NCI-H748 (cell line): ENCODE measurements at regions not wholly inside any gene's neighbourhood (a gene's known extent, or its start where the extent isn't known, plus 50 kb on each side); places are given as distances from the start of the nearest gene placed in this dataset.
A peak's percentile ranks its signal among the peaks of the same experiment; 100 is the strongest.

Experiments
- DNase-seq: peaks from one replicate; lab custom pipeline; 2025; ENCODE audit not compliant: unreplicated experiment; lab: John Stamatoyannopoulos, UW

GRCh38 chr15:70337277-70338186 is 239.8 kb upstream of the TLE3 start:
- no peak for DNase-seq

- no peak for DNase-seq
Observed at GRCh38 chr15:70336425-70337009, 238.8 kb upstream of the TLE3 start.

GRCh38 chr15:70334286-70334685 is 236.6 kb upstream of the TLE3 start:
- DNase-seq: no peak

DNA sequence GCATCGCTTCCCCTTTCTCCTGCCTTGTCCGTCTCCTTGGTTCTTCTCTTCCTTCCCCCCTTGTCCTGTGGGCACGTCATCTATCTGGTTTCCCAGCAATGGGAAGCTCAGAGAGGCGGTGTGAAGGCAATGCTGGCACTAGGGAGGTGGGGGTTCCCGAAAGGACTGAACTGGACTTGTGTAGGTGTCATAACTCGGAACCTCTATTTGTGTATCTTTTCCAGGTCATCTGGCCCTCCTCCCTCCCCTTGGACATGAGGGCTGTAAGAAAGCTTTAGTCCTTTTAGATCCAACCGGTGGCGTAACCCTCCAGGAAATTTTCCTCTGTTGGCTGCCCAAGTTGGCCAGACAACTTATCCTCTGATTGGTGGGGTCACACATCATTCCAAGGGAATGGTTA is 231.5 kb upstream of the TLE3 start:
- no peak for DNase-seq

GRCh38 chr15:70328679-70329115 is 231.0 kb upstream of the TLE3 start:
- no peak for DNase-seq

DNA sequence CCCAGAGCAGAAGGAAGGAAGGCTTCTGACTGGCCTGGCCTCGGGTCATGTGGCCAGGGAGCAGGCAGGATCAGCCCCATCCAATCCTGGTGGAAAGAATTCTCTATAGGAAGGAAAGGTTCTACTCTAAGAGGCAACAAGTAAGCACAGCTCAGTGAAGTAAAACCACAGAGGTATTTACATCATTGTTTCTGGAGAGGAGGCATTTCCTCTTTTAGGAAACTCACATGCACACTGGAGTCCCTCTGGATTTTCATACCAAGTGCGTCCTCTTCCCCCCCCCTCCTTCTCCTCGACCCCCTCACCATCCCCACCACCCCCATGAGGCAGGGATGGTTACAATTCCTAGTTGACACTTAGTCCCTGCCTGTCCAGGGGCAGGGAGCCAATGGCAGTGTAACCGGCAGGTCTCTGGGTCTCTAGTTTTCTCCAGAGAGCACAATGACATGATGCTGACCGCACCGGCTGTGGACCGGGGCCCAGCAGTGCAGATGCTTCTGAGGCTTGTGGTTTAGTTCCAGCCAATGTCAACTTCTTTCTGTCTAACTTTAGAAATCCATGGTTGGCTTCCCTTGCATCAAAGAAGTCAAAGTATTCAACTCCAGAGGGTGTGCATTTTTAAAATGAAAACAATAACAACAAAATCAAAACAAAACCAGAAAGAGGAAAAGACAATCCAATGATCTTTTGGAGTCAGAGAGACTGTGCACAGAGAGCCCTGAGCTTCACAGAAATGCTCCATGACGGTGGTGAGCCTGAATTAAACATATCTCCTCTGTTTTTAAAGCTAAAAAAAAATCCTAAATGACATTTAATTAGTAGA is 230.3 kb upstream of the TLE3 start:
- no peak for DNase-seq

DNA sequence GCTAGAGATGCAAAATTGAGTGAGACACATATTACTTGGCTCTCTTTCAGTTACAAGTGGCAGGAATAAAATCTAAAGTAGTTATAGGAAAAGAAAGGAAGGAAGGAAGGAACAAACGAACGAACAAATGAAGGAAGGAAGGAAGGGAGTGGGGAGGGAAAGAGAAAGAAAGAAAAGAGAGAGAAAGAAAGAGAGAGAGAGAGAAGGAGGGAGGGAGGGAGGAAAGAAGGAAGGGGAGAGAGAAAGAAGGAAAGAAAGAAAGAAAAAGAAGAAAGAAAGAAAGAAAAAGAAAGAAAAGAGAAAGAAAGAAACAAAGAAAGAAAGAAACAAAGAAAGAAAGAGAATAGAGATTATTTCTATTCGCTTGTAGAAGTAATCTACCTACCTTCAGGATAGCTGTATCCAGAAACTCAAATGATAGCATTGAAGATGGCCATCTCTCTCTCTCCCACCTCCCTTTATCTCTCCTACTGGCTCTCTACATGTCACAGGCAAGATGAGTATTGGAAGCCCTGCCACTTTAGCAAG is 229.7 kb upstream of the TLE3 start:
- DNase-seq: no peak

DNA sequence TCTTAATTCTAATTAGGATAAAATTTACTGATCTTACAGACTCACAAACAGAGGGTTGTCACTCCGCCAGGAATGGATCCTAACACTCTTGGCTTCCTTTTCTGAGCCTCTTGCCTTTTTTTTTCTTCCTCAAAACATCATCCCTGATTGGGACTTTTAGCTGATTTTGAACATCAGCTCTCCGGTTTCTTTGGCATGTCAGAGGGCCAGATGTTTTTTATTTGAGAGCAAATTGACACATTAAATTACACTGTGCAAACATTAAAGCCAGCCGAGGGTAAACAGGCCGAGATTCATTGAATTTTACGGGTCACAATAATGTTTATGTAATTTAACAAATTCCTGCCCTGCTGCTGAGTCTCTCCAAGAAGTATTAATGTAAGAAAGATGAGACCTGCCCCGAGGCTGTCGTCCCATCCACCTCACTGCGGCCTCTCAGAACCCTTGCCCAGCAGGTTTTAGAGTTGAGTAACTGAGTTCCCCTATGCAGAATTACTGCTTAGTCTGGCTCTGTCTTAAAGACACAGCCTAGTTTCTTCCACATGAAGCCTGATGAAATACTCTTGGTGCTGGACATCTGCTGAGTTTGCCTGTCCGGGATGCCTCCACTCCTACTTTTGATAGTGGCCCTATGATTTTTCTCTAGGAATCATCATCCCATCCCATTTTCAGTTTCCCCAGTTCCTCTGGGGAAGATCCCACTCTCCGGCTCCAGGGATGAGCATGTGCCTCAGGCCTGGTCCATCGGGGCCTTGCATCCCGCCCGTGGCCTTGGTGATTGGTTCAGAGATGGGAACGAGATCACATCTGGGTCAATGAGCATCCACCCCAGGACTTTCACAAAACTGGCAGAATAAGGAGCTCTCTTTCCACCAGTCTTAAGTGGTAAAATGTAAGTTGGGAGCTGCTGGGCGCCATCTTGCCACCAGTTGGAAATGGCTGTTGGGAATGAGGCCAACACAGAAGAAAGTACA is 226.6 kb upstream of the TLE3 start:
- peak; percentile 75 for DNase-seq

DNA sequence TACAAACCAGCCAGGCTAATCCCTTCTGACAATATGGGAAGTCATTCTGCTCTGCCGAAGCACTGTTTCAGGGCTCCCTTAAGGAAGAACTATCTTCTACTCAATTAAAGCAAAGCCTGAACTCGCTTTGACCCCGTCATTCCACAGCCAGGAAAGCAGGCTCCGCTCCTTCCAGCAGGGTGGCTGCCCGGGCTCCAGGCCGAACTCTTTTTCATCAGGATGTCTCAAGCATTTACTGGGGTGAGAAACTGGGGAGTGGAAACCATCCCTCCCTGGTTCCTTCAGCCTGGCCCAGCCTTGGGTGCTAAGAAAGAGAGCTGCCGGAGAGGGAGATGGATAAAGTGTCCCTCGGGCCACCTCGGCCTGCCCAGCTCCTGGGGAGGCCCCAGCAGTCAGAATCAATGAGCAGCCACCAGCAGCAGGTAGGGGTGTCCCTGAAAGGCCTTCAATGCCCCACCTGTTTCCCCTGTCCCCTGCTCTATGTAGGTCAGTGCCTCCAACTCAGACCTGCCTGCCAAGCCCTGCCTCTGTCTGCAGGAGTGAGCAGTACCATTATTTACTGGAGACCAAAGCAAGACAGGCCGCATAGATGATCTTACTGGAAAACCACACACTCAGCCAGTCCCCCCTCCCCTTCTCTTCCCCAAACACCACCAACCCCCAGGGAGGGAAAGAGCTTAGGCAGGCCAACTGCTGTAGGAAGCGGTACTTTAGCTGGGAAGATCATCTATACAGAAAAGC is 225.6 kb upstream of the TLE3 start:
- peak; percentile 56 for DNase-seq

DNA sequence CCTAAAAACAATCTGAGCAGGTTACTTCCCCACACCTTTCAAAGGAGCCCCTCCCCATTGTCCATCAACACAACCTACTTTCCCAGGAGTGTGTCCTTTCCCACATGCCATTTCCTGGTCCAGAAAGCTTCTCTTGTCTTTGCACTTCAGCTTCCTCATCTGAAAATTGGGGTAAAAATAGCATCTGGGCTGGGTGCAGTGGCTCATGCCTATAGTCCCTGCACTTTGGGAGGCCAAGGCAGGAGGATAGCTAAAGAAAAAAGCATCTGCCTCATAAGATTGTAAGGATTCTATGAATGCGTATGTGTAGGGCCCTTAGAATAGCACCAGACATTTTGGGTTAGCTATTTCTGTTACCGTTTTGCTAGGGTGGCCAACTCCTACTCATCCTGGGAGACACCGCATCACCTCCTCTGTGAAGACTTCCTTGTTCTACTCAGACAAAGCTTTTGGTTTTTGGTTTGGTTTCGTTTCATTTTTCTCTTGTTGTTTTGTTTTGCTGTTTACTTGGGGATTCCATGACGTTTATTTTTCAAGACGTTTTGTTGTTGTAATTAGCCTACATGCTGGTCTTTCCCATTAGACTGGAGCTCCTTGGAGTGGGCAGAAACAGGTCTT is 224.4 kb upstream of the TLE3 start:
- DNase-seq: no peak

DNA sequence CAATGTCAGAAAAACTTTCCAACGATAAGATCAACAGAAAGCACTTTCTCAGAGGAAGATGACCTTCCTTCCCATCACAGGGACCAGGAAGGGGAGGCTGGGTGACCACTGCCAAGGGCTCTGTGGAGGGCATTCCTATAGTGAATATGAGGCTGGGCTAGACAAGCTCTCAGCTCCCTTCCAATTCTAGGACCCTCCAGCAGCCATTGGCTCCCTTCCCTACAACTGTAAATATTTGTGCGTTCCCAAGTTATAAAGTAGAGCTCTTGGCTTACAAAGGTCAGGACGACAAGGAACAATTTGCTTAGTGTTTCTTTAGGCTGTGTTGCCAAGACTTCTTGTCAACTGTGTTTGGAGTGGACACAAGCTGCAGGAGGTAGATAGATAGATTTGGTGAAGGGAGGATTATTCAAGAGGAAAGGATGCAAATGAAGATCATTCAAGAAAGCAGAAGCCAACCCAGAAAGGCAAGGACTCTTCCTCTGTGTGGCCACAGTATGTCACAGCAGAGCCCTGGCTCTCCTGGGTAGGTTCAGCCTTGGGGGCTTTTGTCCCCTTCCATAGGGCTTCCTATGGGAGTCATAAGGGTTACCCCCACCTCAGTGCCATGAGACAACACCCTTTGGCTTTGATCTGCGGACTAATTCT is 223.6 kb upstream of the TLE3 start:
- no peak for DNase-seq

GRCh38 chr15:70320482-70320881 is 222.8 kb upstream of the TLE3 start:
- DNase-seq: no peak

DNA sequence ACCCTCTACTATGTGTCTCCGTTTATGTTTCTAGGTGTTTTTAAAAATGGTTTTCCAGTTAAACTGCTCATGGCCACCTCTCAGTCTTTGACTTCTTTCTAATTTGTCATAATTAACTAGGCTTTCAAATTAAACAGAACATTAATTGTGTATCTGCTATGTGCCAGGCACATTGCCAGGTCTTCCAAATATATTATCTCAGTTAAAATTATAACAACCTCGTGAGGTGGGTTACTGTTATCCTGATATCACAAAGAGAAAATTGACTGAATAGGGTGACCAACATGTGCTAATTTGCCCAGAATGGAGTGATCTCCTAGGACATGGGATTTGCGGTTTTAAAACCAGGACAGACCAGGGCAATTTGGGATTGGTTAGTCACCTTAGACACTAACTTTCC is 222.4 kb upstream of the TLE3 start:
- no peak for DNase-seq

DNA sequence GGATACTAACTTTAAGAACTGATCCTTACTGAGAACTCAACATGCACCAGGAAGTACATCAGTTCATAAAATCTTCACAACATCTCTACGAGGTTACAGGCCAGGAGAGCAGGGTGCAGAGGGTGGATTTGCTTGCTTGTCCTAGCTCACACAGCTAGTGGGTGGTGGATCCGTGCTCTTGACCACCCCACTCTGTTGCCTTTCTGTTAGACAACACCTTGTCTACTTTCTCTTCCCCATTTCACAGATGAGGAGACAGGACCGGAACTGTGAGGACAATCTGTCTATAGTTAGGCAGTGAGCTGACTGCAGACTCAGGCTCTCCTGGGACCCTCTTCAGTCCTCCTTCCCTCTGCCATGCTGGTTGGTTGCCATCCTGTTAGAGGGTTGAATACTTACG is 221.7 kb upstream of the TLE3 start:
- no peak for DNase-seq

- DNase-seq: no peak
Observed at GRCh38 chr15:70318594-70319465, 221.1 kb upstream of the TLE3 start.

DNA sequence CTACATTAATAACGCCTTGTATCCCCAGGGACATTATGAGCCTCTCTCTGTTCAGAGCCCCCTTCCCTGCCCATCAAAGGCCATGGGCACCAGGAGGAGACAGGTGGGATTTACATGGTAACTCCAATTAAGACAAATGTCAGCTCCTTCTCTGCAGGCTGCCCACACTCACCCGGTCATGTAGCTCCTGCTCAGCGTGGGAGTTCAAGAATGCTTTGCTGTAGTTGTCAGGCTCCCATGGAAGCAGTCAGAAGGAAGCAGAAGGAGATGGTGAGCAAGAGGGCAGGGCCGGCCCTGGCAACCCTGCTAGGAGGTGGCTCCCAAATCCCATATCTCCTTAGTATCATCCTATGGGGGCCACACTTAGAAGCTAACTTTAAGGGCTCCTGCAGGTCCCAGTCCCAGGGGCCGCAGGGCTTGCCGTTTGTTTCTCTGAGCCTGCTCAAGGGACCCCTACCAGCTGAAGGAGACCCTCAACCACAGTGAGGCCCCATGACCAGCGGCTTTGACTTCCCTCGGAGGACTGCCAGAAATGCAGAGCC is 218.4 kb upstream of the TLE3 start:
- no peak for DNase-seq

- no peak for DNase-seq
Observed at GRCh38 chr15:70315431-70315830, 217.7 kb upstream of the TLE3 start.
